ENCODE measurements at regions not wholly inside any gene's neighbourhood (a gene's known extent, or its start where the extent isn't known, plus 50 kb on each side); places are given as distances from the start of the nearest gene placed in this dataset.

- H3K9me2 ChIP-seq (ENCODE audit: insufficient read depth, low read length): no peaks in the 10 kb centered on the region
- H4K20me1 ChIP-seq (ENCODE audit: insufficient read depth): no peaks in the 10 kb centered on the region
- no peak for TF ChIP-seq TAF1 (IDR thresholded peaks at IDR 0.05; ENCODE audit: low read depth)
- TF ChIP-seq CTCF (IDR thresholded peaks at IDR 0.05; ENCODE audit: poor library complexity, severe bottlenecking): no peak
- TF ChIP-seq POLR2AphosphoS5 (IDR thresholded peaks at IDR 0.05): no peak
- TF ChIP-seq SMC3 (conservative IDR thresholded peaks at IDR 0.05; ENCODE audit: poor library complexity): no peak
- no peak for TF ChIP-seq REST (IDR thresholded peaks at IDR 0.05; ENCODE audit: borderline replicate concordance)
- TF ChIP-seq MXI1 (conservative IDR thresholded peaks at IDR 0.05; ENCODE audit: poor library complexity, severe bottlenecking): no peak
- no peak for TF ChIP-seq EZH2 (IDR thresholded peaks at IDR 0.05; ENCODE audit: borderline replicate concordance, insufficient read depth, low read length, poor library complexity, severe bottlenecking)
- no peak for TF ChIP-seq RAD21 (conservative IDR thresholded peaks at IDR 0.05)
- H3K27me3 ChIP-seq (ENCODE audit: insufficient read depth, low read depth, low read length): no peaks in the 10 kb centered on the region
- H2AFZ ChIP-seq (ENCODE audit: low read depth, low read length): no peak overlapping the region
- H3K9ac ChIP-seq (ENCODE audit: low read length): no peak overlapping the region
- H3K4me3 ChIP-seq (ENCODE audit: low read length): no peak overlapping the region
- no peaks in the 10 kb centered on the region for H3K9me3 ChIP-seq (ENCODE audit: low read length)
- no peaks in the 10 kb centered on the region for H3K79me2 ChIP-seq (replicated peaks; ENCODE audit: insufficient read depth, low read length)
- H3F3A ChIP-seq (ENCODE audit: insufficient read depth, low read length, poor library complexity, severe bottlenecking): no peaks in the 10 kb centered on the region
- H3K4me2 ChIP-seq (ENCODE audit: low read length): no peak overlapping the region
- no peak overlapping the region for H3K27ac ChIP-seq (ENCODE audit: low read length)
- no peaks in the 10 kb centered on the region for H3K36me3 ChIP-seq (ENCODE audit: insufficient read depth, low read length)
These were observed 221.1 kb downstream of the GALR1 start for GRCh38 chr18:77470569-77471413.

GRCh38 chr18:77472509-77472908, 222.9 kb downstream of the GALR1 start:
- Histone ChIP-seq H2AFZ (ENCODE audit: low read depth, low read length) (no peak overlapping the region), H3K9me2 (ENCODE audit: insufficient read depth, low read length) (no peaks in the 10 kb centered on the region), H3K36me3 (ENCODE audit: insufficient read depth, low read length) (no peaks in the 10 kb centered on the region), H3K4me2 (ENCODE audit: low read length) (no peak overlapping the region), H3K9ac (ENCODE audit: low read length) (no peak overlapping the region), H3K27ac (ENCODE audit: low read length) (no peak overlapping the region), H3K9me3 (ENCODE audit: low read length) (no peaks in the 10 kb centered on the region), H3K27me3 (ENCODE audit: insufficient read depth, low read depth, low read length) (no peaks in the 10 kb centered on the region), H3K4me3 (ENCODE audit: low read length) (no peak overlapping the region), H4K20me1 (ENCODE audit: insufficient read depth) (no peaks in the 10 kb centered on the region), H3F3A (ENCODE audit: insufficient read depth, low read length, poor library complexity, severe bottlenecking) (no peaks in the 10 kb centered on the region), H3K79me2 (replicated peaks; ENCODE audit: insufficient read depth, low read length) (no peaks in the 10 kb centered on the region)
- TF ChIP-seq TAF1 (IDR thresholded peaks at IDR 0.05; ENCODE audit: low read depth): no peak
- no peak for TF ChIP-seq REST (IDR thresholded peaks at IDR 0.05; ENCODE audit: borderline replicate concordance)
- TF ChIP-seq POLR2AphosphoS5 (IDR thresholded peaks at IDR 0.05): no peak
- TF ChIP-seq EZH2 (IDR thresholded peaks at IDR 0.05; ENCODE audit: borderline replicate concordance, insufficient read depth, low read length, poor library complexity, severe bottlenecking): no peak
- no peak for TF ChIP-seq RAD21 (conservative IDR thresholded peaks at IDR 0.05)
- TF ChIP-seq CTCF (IDR thresholded peaks at IDR 0.05; ENCODE audit: poor library complexity, severe bottlenecking): no peak
